Endothelial cell of umbilical vein (primary cell): ENCODE measurements at regions not wholly inside any gene's neighbourhood (a gene's known extent, or its start where the extent isn't known, plus 50 kb on each side); places are given as distances from the start of the nearest gene placed in this dataset.

Experiments
- BruUV-seq: library from RNA; stranded (reverse); fragments of 400-500 nt; replicated peaks from 2 replicates; lab custom pipeline; 2021; lab: Mats Ljungman, UMichigan
- CTCF ChIA-PET: fragments of 300-600, 350-600 bp; sonication (Branson Sonifier 250); formaldehyde crosslinking; loops from one replicate; lab custom pipeline; 2021; ENCODE audit warnings: antibody characterized with exemption, inconsistent platforms; lab: Charles Lee
- POLR2A ChIA-PET: fragments of 300-600, 350-600 bp; sonication (Branson Sonifier 250); formaldehyde crosslinking; loops from one replicate; lab custom pipeline; 2021; ENCODE audit warnings: antibody characterized with exemption, inconsistent platforms; lab: Charles Lee
- DNase-seq: peaks from one replicate; pipeline ENCODE4 v3.0.0-alpha.2; 2011; ENCODE audit warnings: low read depth, low spot score
- FAIRE-seq: peaks from 2 replicates; lab custom pipeline; 2011; peaks lifted over from hg19 to GRCh38; lab: Jason Lieb, UNC
- H2AFZ ChIP-seq: 2 replicates; pipeline ENCODE4 v1.6.0; 2012; ENCODE audit warnings: low read depth, low read length, control low read depth, inconsistent platforms
- H3K27ac ChIP-seq: 2 replicates; pipeline ENCODE4 v1.5.1; 2011; ENCODE audit warnings: low read depth, mild to moderate bottlenecking, control low read depth, low read length, moderate library complexity; ENCODE audit not compliant: insufficient read depth
- H3K27me3 ChIP-seq, 2 experiments: 2 replicates each; pipeline versions ENCODE4 v1.6.0 to v1.6.1; 2011; ENCODE audit warnings: low read length in 2 of 2, mixed read lengths in 1 of 2; ENCODE audit not compliant: control insufficient read depth in 2 of 2, insufficient read depth in 2 of 2
- H3K36me3 ChIP-seq, 2 experiments: 2 replicates in 1 of 2; 3 replicates in 1 of 2; pipeline ENCODE4 v1.5.1; 2011; ENCODE audit warnings: low read length in 2 of 2, mild to moderate bottlenecking in 1 of 2, moderate library complexity in 1 of 2; ENCODE audit not compliant: control insufficient read depth in 2 of 2, insufficient read depth in 2 of 2; ENCODE audit errors: extremely low read depth in 1 of 2
- H3K4me1 ChIP-seq: 3 replicates; pipeline ENCODE4 v1.5.1; 2011; ENCODE audit warnings: mild to moderate bottlenecking, low read length; ENCODE audit not compliant: control insufficient read depth, insufficient read depth; ENCODE audit errors: extremely low read depth
- H3K4me2 ChIP-seq: 2 replicates; pipeline ENCODE4 v1.6.1; 2011; ENCODE audit warnings: low read length, control low read depth, mixed read lengths; ENCODE audit not compliant: insufficient read depth
- H3K4me3 ChIP-seq, 3 experiments: fragments of 200-600 bp in 1 of 3; sonication (generic), shearing (Covaris generic) in 1 of 3; replicated peaks in 1 of 3; 2 replicates each; pipeline ENCODE4 v1.5.1; 2011 to 2016; ENCODE audit warnings: control low read depth in 3 of 3, low read length in 3 of 3, mild to moderate bottlenecking in 2 of 3, inconsistent platforms in 1 of 3, low read depth in 1 of 3, moderate library complexity in 1 of 3; ENCODE audit not compliant: insufficient read depth in 1 of 3
- H3K79me2 ChIP-seq: 2 replicates; pipeline ENCODE4 v1.6.0; 2012; ENCODE audit warnings: low read length, inconsistent platforms; ENCODE audit not compliant: control insufficient read depth, insufficient read depth
- H3K9ac ChIP-seq: replicated peaks from 2 replicates; pipeline ENCODE3; 2011; ENCODE audit warnings: low read length, control low read depth; ENCODE audit not compliant: insufficient read depth; ENCODE audit errors: extremely low read depth
- H3K9me1 ChIP-seq: replicated peaks from 3 replicates; pipeline ENCODE4 v1.6.0; 2011; ENCODE audit warnings: mild to moderate bottlenecking, low read length; ENCODE audit not compliant: control insufficient read depth, insufficient read depth; ENCODE audit errors: extremely low read depth
- H3K9me3 ChIP-seq: replicated peaks from 2 replicates; pipeline ENCODE4 v1.5.1; 2012; ENCODE audit warnings: low read length, inconsistent platforms; ENCODE audit not compliant: control insufficient read depth, insufficient read depth
- H4K20me1 ChIP-seq: replicated peaks from 2 replicates; pipeline ENCODE3; 2011; ENCODE audit warnings: mild to moderate bottlenecking, low read length; ENCODE audit not compliant: control insufficient read depth, insufficient read depth; ENCODE audit errors: extremely low read depth
- EZH2 ChIP-seq: IDR thresholded peaks from 2 replicates; pipeline ENCODE4 v1.6.1; 2012; ENCODE audit warnings: borderline replicate concordance, low read depth, mild to moderate bottlenecking, moderate library complexity, low read length, inconsistent platforms; ENCODE audit not compliant: severe bottlenecking
- FOS ChIP-seq: IDR thresholded peaks from 2 replicates; pipeline ENCODE4 v1.6.1; 2011; ENCODE audit warnings: mild to moderate bottlenecking, low read length, moderate library complexity, borderline replicate concordance; ENCODE audit not compliant: insufficient read depth
- GATA2 ChIP-seq: IDR thresholded peaks from 2 replicates; pipeline ENCODE4 v1.7.0; 2011; ENCODE audit warnings: low read depth, mild to moderate bottlenecking, moderate library complexity, mixed read lengths, low read length; ENCODE audit not compliant: insufficient read length, insufficient read depth
- JUN ChIP-seq: IDR thresholded peaks from 2 replicates; pipeline ENCODE4 v1.6.1; 2011; ENCODE audit warnings: borderline replicate concordance, low read depth; ENCODE audit not compliant: insufficient read length, insufficient read depth
- MAX ChIP-seq: IDR thresholded peaks from 2 replicates; pipeline ENCODE4 v1.6.1; 2011; ENCODE audit not compliant: insufficient read depth, insufficient read length
- MYC ChIP-seq: IDR thresholded peaks from one replicate; pipeline ENCODE4 v1.6.1; 2011; ENCODE audit warnings: mild to moderate bottlenecking, low read depth, low read length
- POLR2A ChIP-seq: IDR thresholded peaks from 2 replicates; pipeline ENCODE4 v1.6.1; 2012; ENCODE audit warnings: low read depth, mild to moderate bottlenecking, control low read depth, low read length
- POLR2AphosphoS5 ChIP-seq: IDR thresholded peaks from 2 replicates; pipeline ENCODE4 v1.6.1; 2012; ENCODE audit warnings: low read depth, mild to moderate bottlenecking, control low read depth, low read length, moderate library complexity; ENCODE audit not compliant: insufficient read depth
- dilution Hi-C: fragments of 300-500 bp; cut with MboI; formaldehyde crosslinking; loops from one replicate; pipeline ENCODE4 v1.15.0; 2019; ENCODE audit warnings: low sequenced_read_pairs; ENCODE audit not compliant: extremely low pct_ligation_motif_present
- intact Hi-C: fragments of 100-400 bp; cut with micrococcal nuclease; formaldehyde crosslinking; loops from one replicate; pipeline ENCODE4 v1.10.0; 2022
- TF ChIP-seq, protein P1 (sequence below), 2 donors: IDR thresholded peaks; 1 replicate in 1 of 2; 2 replicates in 1 of 2; pipeline ENCODE4 v1.5.1; 2011; ENCODE audit warnings: low read length in 2 of 2, mild to moderate bottlenecking in 2 of 2, moderate library complexity in 2 of 2, control low read depth in 1 of 2, inconsistent platforms in 1 of 2, low read depth in 1 of 2; ENCODE audit not compliant: insufficient read depth in 1 of 2; ENCODE audit errors: extremely low read depth in 1 of 2

GRCh38 chr2:108080177-108080576, 93.9 kb downstream of the SLC5A7 start:
- DNase-seq (no peak), FAIRE-seq (no peak)
- TF ChIP-seq POLR2AphosphoS5 (no peak), GATA2 (no peak), FOS (no peak), JUN (no peak), MAX (no peak), MYC (no peak), EZH2 (no peak), POLR2A (no peak)
- TF ChIP-seq, protein P1, sequence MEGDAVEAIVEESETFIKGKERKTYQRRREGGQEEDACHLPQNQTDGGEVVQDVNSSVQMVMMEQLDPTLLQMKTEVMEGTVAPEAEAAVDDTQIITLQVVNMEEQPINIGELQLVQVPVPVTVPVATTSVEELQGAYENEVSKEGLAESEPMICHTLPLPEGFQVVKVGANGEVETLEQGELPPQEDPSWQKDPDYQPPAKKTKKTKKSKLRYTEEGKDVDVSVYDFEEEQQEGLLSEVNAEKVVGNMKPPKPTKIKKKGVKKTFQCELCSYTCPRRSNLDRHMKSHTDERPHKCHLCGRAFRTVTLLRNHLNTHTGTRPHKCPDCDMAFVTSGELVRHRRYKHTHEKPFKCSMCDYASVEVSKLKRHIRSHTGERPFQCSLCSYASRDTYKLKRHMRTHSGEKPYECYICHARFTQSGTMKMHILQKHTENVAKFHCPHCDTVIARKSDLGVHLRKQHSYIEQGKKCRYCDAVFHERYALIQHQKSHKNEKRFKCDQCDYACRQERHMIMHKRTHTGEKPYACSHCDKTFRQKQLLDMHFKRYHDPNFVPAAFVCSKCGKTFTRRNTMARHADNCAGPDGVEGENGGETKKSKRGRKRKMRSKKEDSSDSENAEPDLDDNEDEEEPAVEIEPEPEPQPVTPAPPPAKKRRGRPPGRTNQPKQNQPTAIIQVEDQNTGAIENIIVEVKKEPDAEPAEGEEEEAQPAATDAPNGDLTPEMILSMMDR (IDR thresholded peaks at IDR 0.05; ENCODE audit: extremely low read depth in 1 of 2, insufficient read depth in 1 of 2, low read depth in 1 of 2, low read length in 2 of 2), result no peak
- Histone ChIP-seq H3K79me2 (no peaks in the 10 kb centered on the region), H3K27me3 (no peaks in the 10 kb centered on the region), H3K4me1 (no peaks in the 10 kb centered on the region), H3K4me3 (no peak overlapping the region), H3K9me1 (no peaks in the 10 kb centered on the region), H3K4me2 (no peak overlapping the region), H3K9ac (no peak overlapping the region), H2AFZ (no peak overlapping the region), H3K27ac (no peak overlapping the region), H3K9me3 (no peaks in the 10 kb centered on the region), H3K36me3 (no peaks in the 10 kb centered on the region), H4K20me1 (no peaks in the 10 kb centered on the region)
- intact Hi-C loops, result no loop called here
- ChIA-PET CTCF (no interaction called here), POLR2A (interaction anchor here (0.6 kb wide), 1 partner anchor 627 kb away, joined by 4 read pairs; no protein-coding TSS in a partner anchor)
- dilution Hi-C loops, result no loop called here
- no TSS peak for BruUV-seq
